HCT116 (cell line): ENCODE measurements at regions not wholly inside any gene's neighbourhood (a gene's known extent, or its start where the extent isn't known, plus 50 kb on each side); places are given as distances from the start of the nearest gene placed in this dataset.

ENCODE experiments used
- ATAC-seq: fragments of 200-7000 bp; cut with Tn5 transposase; 2 replicates; pipeline ENCODE4 v1.9.1; 2020; ENCODE audit warnings: mild to moderate bottlenecking, moderate library complexity
- BruUV-seq: library from RNA; stranded (reverse); fragments of 400-500 nt; replicated peaks from 2 replicates; lab custom pipeline; 2021; lab: Mats Ljungman, UMichigan
- CTCF ChIA-PET: fragments of 300-600 bp; sonication (Branson Sonifier 250); formaldehyde crosslinking; loops from one replicate; lab custom pipeline; 2021; ENCODE audit warnings: antibody characterized with exemption; lab: Charles Lee
- POLR2A ChIA-PET: fragments of 300-600, 350-600 bp; sonication (Branson Sonifier 250); formaldehyde crosslinking; loops from one replicate; lab custom pipeline; 2021; ENCODE audit warnings: antibody characterized with exemption; lab: Charles Lee
- RAD21 ChIA-PET, 2 experiments: fragments of 300-600 bp; sonication (Branson Sonifier 250); formaldehyde crosslinking; loops; one replicate each; lab custom pipeline; 2023; ENCODE audit warnings: low total read pairs in 2 of 2; ENCODE audit not compliant: uncharacterized antibody in 2 of 2, unreplicated experiment in 2 of 2, low non-redundant PET in 1 of 2; lab: Charles Lee
- DNase-seq: peaks from one replicate; pipeline ENCODE4 v3.0.0-alpha.2; 2010; ENCODE audit warnings: low read depth, low spot score
- H2AFZ ChIP-seq: fragments of 200-600 bp; shearing (Covaris generic), sonication (generic); 2 replicates; pipeline ENCODE4 v1.6.1; 2017; ENCODE audit warnings: low read depth, mixed run types, mixed read lengths, antibody characterized with exemption, low read length; ENCODE audit not compliant: poor library complexity, severe bottlenecking
- H3K27ac ChIP-seq: 2 replicates; pipeline ENCODE4 v1.5.1; 2012; ENCODE audit warnings: low read depth, low read length
- H3K27me3 ChIP-seq: fragments of 200-600 bp; sonication (generic); 2 replicates; pipeline ENCODE4 v1.6.1; 2016; ENCODE audit warnings: mixed run types, low read length, mixed read lengths; ENCODE audit not compliant: insufficient read depth
- H3K36me3 ChIP-seq, 2 experiments: fragments of 200-500 bp in 1 of 2; fragments of 200-600 bp in 1 of 2; sonication (Bioruptor generic) in 1 of 2; sonication (generic) in 1 of 2; 2 replicates each; pipeline versions ENCODE4 v1.5.1 to v1.6.1; 2014 to 2016; ENCODE audit warnings: low read length in 2 of 2, inconsistent platforms in 1 of 2, mixed read lengths in 1 of 2, mixed run types in 1 of 2; ENCODE audit not compliant: insufficient read depth in 2 of 2, control insufficient read depth in 1 of 2
- H3K4me1 ChIP-seq, 2 experiments: fragments of 200-600 bp in 1 of 2; sonication (generic) in 1 of 2; 2 replicates each; pipeline versions ENCODE4 v1.5.1 to v1.6.1; 2012 to 2017; ENCODE audit warnings: low read length in 2 of 2, inconsistent platforms in 1 of 2, mild to moderate bottlenecking in 1 of 2, mixed read lengths in 1 of 2, mixed run types in 1 of 2, moderate library complexity in 1 of 2; ENCODE audit not compliant: insufficient read depth in 2 of 2, control insufficient read depth in 1 of 2
- H3K4me2 ChIP-seq: fragments of 200-600 bp; sonication (generic); 2 replicates; pipeline ENCODE4 v1.6.1; 2017; ENCODE audit warnings: mixed run types, low read length, mixed read lengths
- H3K4me3 ChIP-seq, 2 experiments: fragments of 200-600 bp in 1 of 2; sonication (generic) in 1 of 2; replicated peaks in 1 of 2; 2 replicates each; pipeline ENCODE4 v1.5.1; 2011 to 2016; ENCODE audit warnings: low read length in 2 of 2, control low read depth in 1 of 2, low read depth in 1 of 2, mild to moderate bottlenecking in 1 of 2, mixed read lengths in 1 of 2, mixed run types in 1 of 2
- H3K79me2 ChIP-seq: fragments of 200-600 bp; sonication (generic); 2 replicates; pipeline ENCODE4 v1.6.1; 2017; ENCODE audit warnings: mild to moderate bottlenecking, mixed run types, low read length, moderate library complexity, mixed read lengths; ENCODE audit not compliant: insufficient read depth
- H3K9ac ChIP-seq: fragments of 200-600 bp; sonication (generic); 2 replicates; pipeline ENCODE4 v1.6.1; 2016; ENCODE audit warnings: low read length, mixed read lengths
- H3K9me2 ChIP-seq: fragments of 200-600 bp; sonication (generic), shearing (Covaris generic); 2 replicates; pipeline ENCODE4 v1.6.1; 2017; ENCODE audit warnings: mixed run types, mild to moderate bottlenecking, moderate library complexity; ENCODE audit not compliant: insufficient read depth
- H3K9me3 ChIP-seq, 2 experiments: fragments of 200-500 bp in 1 of 2; fragments of 200-600 bp in 1 of 2; sonication (Bioruptor generic) in 1 of 2; sonication (generic) in 1 of 2; 2 replicates each; pipeline ENCODE4 v1.6.1; 2014 to 2017; ENCODE audit warnings: low read length in 2 of 2, mixed read lengths in 2 of 2, inconsistent platforms in 1 of 2, low read depth in 1 of 2, mild to moderate bottlenecking in 1 of 2, mixed run types in 1 of 2, moderate library complexity in 1 of 2; ENCODE audit not compliant: control insufficient read depth in 1 of 2, insufficient read depth in 1 of 2
- H4K20me1 ChIP-seq: fragments of 200-600 bp; sonication (generic), shearing (Covaris generic); 2 replicates; pipeline ENCODE4 v1.6.1; 2017; ENCODE audit warnings: mixed run types, mild to moderate bottlenecking, moderate library complexity; ENCODE audit not compliant: insufficient read depth
- CEBPB ChIP-seq: IDR thresholded peaks from 2 replicates; pipeline ENCODE4 v1.6.1; 2012; ENCODE audit warnings: low read depth
- CTCF ChIP-seq, 3 experiments: fragments of 200-600 bp in 1 of 3; sonication (generic) in 1 of 3; IDR thresholded peaks in 2 of 3; conservative IDR thresholded peaks in 1 of 3; 2 replicates each; pipeline ENCODE4 v1.5.1; 2012 to 2017; ENCODE audit warnings: low read depth in 2 of 3, low read length in 2 of 3, antibody characterized with exemption in 1 of 3, borderline replicate concordance in 1 of 3, control low read depth in 1 of 3, mild to moderate bottlenecking in 1 of 3, mixed read lengths in 1 of 3, mixed run types in 1 of 3, moderate library complexity in 1 of 3; ENCODE audit not compliant: insufficient read depth in 1 of 3
- EGR1 ChIP-seq: IDR thresholded peaks from 2 replicates; pipeline ENCODE4 v1.6.1; 2012; ENCODE audit warnings: low read depth
- ELF1 ChIP-seq: IDR thresholded peaks from 2 replicates; pipeline ENCODE4 v1.6.1; 2012; ENCODE audit warnings: low read depth, borderline replicate concordance
- FOSL1 ChIP-seq: IDR thresholded peaks from 2 replicates; pipeline ENCODE4 v1.6.1; 2012; ENCODE audit warnings: low read depth
- POLR2AphosphoS5 ChIP-seq: IDR thresholded peaks from 2 replicates; pipeline ENCODE4 v1.6.1; 2011; ENCODE audit warnings: mild to moderate bottlenecking, low read depth, low read length, moderate library complexity
- RAD21 ChIP-seq: IDR thresholded peaks from 2 replicates; pipeline ENCODE4 v1.6.1; 2012; ENCODE audit warnings: low read depth, mild to moderate bottlenecking
- SIN3A ChIP-seq: IDR thresholded peaks from 2 replicates; pipeline ENCODE4 v1.6.1; 2012; ENCODE audit warnings: low read depth
- YY1 ChIP-seq: IDR thresholded peaks from 2 replicates; pipeline ENCODE4 v1.6.1; 2011; ENCODE audit warnings: low read length, low read depth, moderate library complexity, mild to moderate bottlenecking; ENCODE audit not compliant: insufficient replicate concordance; ENCODE audit errors: extremely low read depth
- ZFX ChIP-seq: fragments of 450-650 bp; IDR thresholded peaks from 2 replicates; pipeline ENCODE4 v1.6.1; 2017
- ZNF274 ChIP-seq: fragments of 200-500 bp; sonication (Bioruptor generic); IDR thresholded peaks from 2 replicates; pipeline ENCODE4 v1.6.1; 2014; ENCODE audit warnings: mild to moderate bottlenecking, low read depth, low read length, inconsistent platforms
- intact Hi-C: fragments of 100-400 bp; cut with micrococcal nuclease; formaldehyde crosslinking; loops from 2 replicates; pipeline ENCODE4 v1.10.0; 2022

- intact Hi-C loops: no loop called here
- no peak overlapping the region for H3K27ac ChIP-seq
- no peaks in the 10 kb centered on the region for H3K27me3 ChIP-seq
- H3K4me2 ChIP-seq: no peak overlapping the region
- DNase-seq (no peak), ATAC-seq (no peak)
- ChIA-PET RAD21 (no interaction called here), POLR2A (no interaction called here), CTCF (no interaction called here)
- H3K9ac ChIP-seq: no peak overlapping the region
- no peaks in the 10 kb centered on the region for H3K4me1 ChIP-seq
- H4K20me1 ChIP-seq: no peaks in the 10 kb centered on the region
- no peaks in the 10 kb centered on the region for H3K9me2 ChIP-seq
- peaks cover 10 to 40% of the 10 kb centered on the region in 2 experiments; a peak in 2 of 4 replicates for H3K9me3 ChIP-seq
- no peak overlapping the region for H2AFZ ChIP-seq
- BruUV-seq: no TSS peak
- no peak overlapping the region for H3K4me3 ChIP-seq
- H3K36me3 ChIP-seq: no peaks in the 10 kb centered on the region; a peak in 1 of 4 replicates
- TF ChIP-seq FOSL1 (no peak), ZNF274 (no peak), EGR1 (no peak), RAD21 (no peak), SIN3A (no peak), ELF1 (no peak), CEBPB (no peak), ZFX (no peak), POLR2AphosphoS5 (no peak), CTCF (IDR thresholded peaks at IDR 0.05 in 2 of 3, conservative IDR thresholded peaks at IDR 0.05 in 1 of 3; ENCODE audit: borderline replicate concordance in 1 of 3, insufficient read depth in 1 of 3, low read depth in 2 of 3, low read length in 2 of 3) (no peak), YY1 (no peak)
- no peaks in the 10 kb centered on the region for H3K79me2 ChIP-seq
These were observed 145.5 kb upstream of the TMEM132C start for GRCh38 chr12:128121424-128121823.
